GM19023 (cell line): ENCODE measurements at regions not wholly inside any gene's neighbourhood (a gene's known extent, or its start where the extent isn't known, plus 50 kb on each side); places are given as distances from the start of the nearest gene placed in this dataset.

Experiments
- ATAC-seq: cut with Tn5 transposase; IDR thresholded peaks from one replicate; pipeline ENCODE4 v1.9.1; 2021; ENCODE audit warnings: mild to moderate bottlenecking, moderate library complexity; ENCODE audit not compliant: unreplicated experiment

DNA sequence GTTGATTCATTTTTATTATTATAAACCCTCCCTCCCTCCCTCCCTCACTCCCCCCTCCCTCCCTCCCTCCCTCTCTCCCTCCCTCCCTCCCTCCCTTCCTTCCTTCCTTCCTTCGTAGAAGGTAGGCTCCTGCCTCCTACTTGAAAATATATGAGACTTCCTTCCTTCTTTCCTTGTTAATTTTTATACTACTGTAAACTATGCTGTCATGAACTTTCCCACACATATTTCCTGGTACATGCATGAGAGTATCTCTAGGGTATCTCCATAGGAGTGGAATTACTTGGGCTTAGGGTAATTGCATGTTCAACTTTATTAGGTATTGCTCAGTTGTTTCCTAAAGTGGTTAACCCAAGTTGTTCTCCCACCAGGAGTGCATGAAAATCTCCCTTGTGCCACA lies 330.6 kb downstream of the KCNRG start:
- no peak for ATAC-seq

DNA sequence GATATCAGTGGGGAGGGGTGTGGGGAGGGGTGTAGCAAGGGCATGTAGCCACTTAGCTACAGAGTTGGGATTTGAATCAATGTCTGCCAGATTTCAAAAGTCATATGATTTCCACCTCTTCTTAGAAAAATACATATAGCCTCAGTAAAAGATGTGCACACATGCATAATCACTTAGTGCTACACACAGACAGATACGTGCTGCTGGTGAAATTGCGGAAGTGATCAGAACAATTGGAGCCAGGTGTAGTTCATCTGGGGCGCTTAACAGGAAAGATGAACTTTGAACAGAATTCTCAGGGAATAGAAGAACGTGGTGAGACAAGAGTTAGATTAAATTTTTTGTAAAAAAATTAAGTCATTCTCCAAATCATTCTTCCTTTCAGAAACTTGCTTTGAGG lies 333.1 kb downstream of the KCNRG start:
- ATAC-seq = no peak

DNA sequence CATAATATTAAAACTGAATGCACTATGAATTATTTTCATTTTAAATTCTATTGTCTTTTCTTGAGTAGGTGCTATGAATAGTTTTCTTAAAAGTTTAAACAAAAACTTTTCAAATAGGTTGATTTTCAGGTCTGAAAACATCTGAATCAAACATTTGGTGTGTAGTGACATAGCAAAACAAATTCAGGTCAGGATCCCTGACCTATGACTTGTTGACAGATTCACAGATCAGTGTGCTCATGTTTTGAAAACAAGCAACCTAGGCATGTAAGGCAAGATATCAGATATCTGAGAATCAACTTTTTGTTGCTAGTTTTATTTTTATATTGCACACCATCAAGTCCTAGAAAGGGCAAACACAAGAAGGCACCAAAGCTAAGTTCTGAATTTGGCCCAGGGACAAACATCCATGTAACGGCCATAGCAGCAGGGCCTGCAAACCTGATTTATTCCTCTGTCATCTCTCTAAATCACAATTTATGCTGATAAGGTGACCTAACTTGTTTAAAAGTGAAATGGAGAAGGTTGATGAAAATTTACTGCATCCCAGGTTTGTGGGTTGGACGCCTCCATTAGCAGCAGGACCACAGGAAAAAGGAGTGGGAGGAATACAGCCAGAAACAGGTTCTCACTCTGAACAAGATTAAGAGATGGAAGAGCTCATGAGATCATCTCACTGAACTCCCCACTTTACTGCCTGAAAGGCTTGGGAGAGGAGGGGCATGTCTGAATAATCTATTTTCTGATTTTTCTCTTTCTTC lies 337.7 kb downstream of the KCNRG start:
- ATAC-seq = no peak

DNA sequence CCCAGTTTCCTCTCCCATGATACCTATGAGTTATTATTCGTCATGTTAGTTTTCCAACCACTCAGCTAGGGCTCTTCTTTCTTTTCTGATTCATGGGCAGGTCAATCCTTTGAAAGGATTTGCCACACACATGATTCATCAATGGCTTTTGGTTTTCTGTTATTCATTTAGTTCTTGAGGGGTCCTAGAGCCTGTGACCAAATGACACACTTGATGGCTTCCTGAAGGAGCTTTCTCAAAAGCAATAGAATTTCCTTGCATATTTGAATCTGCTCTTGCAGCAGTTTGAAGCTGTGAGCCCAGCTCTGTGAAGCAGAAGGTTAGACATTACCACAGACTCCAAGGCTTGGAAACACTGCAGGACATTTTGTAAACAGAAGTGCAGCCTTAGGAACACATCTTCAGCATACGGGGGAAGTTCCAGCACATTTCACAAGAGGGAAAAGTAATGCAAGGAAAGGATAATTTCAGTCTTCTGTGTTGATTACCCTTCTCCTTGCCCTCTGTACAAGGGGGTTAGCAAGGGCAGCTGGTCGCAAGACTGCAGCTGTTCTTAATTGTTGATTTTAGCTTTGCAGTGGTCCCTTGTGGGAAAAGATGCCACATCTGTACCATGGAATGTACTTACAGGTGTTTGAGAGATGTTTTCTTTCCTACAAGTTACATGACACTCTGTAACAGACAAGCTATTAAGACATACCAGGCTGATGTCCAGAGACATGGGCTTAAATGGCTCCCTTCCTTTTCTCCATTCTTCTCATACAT lies 338.6 kb downstream of the KCNRG start:
- no peak for ATAC-seq

DNA sequence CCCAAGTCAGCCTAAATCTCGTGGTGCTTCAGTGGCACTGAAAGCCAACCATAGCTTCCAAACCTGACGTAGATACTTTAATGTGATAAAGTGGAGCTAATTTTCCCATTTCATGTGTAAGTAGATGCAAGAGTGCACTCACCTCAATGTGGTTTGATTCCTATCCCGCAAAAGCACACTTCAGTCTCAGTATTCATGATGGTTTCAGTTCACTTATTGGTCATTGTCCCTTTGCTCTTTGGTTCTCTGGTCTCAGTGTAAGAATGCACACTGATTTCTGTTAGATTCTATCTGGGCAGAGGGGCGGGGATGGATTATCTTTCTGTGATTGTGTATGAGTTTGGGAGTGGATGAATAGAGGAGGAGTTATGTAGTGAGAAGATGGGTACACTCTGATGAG lies 340.6 kb downstream of the KCNRG start:
- ATAC-seq = no peak

DNA sequence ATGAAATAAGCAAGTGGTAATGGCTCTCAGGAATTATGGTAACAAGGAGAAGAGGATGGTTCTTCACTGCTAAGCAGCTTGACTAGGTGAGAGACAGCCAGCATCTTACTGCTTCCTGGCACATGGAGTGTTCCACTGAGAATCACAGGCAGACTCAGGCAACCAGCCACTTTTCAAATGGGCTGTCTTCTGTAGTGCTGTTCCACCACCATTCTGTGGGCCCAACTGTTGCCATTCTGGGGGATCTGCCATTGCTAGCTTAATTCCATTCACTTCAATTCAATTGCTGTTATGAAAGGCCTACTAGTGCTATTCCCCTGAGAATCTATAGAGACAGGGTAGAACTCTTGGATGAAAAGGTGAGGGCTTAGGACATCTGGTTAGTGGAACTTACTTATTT lies 341.9 kb downstream of the KCNRG start:
- no peak for ATAC-seq

DNA sequence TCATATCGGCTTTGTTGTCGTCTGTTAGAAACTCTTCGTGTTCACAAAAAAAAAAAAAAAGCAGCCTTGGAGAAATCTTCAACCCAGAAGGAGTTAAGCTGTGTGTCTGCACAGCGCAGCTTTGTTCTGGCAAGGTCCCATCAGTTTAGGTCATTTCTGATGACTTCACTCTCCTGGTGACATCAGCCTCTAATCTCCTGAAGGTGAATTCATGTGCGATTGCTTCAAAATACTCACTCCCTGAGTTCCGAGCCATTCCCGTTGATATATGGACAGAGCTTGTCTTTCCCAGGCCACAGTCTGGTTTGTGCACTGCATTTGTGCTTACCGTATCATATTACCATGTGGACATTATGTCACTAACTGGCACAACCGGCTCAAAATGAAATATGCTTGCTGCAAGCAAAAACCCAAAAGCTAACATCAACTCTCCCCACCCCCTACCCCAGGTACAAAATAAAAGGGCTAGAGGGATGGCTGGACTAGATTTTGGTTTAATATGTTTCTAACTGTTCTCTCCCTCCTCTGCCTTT lies 342.4 kb downstream of the KCNRG start:
- ATAC-seq = no peak

DNA sequence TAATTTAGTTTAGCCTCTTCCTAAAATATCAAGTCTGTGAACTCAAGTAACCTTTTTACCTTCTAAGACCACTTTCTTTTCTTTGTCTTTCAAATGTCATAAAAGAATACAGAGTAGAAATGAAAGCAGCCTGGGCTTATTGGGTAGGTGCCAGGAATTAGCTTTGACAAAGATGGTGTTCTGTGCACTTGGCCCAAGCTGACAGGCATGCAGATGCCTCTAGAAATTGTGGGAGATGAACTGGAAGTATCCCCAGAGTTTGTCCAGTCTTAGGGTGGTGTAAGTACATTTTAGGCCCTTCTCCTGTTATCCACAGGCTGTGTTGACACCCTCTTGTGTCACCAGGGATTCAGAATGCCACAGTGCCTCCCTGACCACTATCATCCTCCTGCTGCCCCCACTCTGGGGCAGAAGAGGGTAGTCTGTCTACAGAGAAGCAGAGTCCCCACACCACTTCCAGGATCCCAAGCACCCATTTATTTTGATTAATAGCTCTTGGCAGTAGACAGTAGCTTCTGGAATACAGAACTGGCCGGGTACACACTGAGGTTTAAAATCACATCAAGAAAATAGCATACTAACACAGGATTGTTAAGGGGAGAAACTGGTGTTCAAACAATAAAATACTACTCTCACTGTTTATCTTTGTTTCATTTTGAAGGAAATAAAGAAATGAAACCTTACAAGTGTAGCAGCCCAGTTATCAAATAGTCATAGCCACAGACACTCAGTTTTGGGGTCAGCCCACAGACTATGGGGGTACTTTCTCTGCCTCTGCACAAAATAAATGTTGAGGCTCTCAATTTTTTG lies 343.2 kb downstream of the KCNRG start:
- no peak for ATAC-seq

DNA sequence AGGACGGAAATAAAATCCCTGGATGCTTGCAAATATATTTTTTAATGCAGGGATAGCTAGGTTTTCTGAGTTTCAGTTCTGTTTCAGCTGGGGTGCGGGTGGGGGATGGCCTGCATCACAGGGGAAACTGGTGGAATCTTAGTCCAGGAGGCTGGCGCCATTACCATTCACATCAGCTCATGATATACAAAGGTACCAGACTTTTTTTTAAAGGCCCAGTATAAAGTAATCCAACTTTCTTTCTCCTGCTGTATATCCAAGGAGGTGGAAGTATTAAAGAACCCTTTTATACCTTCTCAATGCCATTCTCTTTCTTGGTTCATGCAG lies 343.8 kb downstream of the KCNRG start:
- no peak for ATAC-seq

DNA sequence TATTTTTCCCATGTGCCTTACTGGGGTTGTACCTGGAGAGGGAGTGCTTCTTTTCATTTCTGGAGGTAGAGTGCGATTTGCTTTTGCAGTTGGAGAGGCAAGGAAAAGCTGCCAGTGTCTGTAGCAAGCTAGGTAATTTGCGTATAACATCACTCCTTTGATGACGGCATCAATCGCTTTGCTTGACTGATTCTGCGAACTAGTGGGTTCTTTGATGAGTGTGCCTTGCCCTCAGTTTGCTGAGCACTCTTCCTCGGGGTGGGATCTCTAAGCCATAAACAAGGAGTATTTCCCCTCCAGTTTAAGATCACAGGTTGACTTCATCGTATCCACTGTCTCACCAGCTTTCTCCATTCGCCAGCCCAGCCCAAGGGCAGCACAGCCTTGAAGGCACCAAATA lies 344.5 kb downstream of the KCNRG start:
- ATAC-seq = no peak

DNA sequence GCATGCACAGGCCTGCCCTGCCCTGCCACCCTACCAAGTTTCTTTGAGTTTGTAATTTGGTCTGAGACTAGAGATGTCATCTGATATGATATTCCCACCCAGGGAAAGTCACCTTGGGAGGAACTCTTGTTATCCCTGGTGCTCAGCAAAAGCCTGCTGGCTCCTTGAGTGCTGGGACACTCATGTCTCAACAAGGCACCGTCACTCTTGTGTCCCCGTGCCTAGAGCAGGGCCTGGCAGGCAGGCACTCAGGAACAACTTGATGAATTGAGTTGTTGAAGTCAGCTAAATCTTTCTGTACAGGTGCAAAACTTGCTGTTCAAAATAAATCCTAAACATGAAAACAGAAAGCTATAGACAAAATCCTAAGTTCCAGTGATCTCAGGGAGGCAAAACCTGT lies 345.4 kb downstream of the KCNRG start:
- no peak for ATAC-seq

DNA sequence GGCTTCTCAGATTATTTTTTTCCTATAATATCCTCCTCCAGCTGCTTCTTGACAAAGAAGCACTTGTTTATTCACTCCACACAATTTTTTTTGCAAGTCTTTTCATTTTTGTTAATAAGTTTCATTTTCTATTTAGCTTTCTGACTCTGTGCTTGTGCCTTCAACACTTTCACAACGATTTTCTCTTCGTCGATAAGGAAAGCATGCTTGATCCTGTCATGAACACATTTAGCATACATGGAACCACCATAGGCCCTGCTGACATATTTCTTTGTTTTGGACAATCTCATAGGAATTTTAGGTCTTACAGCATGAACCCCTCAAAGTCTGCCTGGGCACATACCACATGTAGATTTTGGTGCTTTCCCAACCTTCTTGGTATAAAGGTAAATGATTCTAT lies 346.0 kb downstream of the KCNRG start:
- ATAC-seq = no peak

DNA sequence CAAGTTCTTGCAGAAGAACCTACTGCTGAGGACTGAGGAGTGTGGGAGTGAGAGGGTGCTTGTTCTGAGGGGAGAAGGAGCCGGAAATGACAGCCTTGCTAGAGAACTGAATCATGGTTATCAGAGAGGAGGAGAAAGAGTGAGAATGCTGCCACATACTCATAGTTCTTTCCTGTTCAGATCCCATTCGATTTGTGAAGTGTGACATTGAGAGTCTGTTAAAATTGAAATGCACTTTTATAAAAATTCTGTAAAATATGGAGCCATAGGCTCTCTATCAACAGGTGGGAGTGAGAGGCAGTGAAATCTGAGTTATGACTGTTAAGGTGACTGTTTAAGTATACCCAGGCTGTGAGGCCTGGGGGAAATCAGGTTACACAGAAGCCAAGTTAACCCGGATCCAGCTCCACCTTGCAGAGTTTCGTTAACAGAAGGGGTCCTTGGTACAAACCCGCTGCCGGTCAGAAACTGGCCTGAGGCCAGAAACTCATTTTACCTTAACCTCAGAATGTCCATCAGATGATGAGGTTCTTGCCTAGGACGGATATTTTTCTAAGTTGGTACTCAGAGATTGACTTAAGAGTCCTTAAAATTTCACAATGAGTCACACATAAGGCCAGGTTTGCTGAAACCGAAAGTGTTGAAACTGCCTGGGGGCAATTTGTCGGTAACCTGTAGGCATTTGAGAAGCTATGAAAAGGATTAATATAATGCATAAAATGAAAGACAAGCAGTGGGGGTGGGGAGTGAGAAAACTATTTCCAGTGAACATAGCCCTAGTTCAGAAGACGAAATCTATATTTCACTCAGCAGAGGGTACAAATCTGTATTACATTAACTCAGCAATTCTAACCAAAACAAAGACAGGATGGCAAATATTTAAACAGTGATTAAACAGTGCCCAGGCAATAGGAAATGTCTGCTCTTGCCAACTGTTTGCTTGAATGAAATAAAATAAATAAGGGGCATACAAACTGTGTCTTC lies 350.5 kb downstream of the KCNRG start:
- ATAC-seq = peak; percentile 49

DNA sequence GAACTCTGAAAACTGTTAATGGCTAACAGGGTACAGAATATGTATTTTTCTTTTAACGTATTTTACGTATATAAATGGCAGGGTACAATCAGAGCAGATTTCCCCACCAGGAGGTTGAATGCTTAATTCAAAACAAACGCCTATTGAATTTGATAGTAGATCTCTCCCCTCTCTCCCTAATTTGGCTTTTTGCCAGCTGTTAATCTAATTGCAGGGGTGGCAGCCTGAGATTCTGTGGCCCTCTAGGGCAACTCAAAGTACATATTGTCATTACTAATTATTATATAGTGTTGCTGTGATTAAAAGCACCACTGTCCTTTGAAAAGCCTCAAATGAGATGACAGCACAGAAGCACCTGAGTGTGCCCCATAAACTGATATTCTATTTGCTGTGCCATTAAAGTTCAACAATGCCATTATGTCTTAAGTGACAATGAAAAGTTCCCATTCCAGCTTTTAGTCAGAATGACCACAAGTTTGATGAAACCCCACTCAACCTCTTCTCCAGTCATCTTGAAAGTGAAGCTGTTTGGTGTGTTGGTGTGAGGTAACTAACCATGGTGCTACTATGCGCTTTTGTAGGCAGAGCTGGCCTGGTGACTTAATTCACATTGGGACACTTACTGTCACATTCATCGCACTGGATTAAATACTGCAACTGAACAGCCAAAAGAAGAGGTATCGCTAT lies 351.4 kb downstream of the KCNRG start:
- peak; percentile 58 for ATAC-seq

DNA sequence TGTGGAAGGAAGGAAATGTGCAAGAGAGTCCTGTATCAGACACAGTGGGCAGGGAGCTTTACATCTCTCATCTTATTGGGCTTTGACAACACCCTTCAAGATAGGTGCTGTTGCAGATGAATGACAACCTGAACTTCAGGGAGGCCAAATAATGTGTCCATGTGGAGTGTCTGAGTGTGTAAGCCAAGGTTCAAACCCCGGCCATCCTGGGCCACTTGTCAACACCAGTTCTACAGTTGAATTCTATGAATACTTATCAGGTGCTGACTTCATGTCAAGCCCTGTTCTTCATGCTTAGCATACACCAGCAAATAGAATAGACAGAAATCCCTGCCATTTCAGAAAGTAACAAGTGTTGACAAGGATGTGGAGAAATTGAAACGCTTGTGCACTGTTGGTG lies 354.4 kb downstream of the KCNRG start:
- no peak for ATAC-seq

DNA sequence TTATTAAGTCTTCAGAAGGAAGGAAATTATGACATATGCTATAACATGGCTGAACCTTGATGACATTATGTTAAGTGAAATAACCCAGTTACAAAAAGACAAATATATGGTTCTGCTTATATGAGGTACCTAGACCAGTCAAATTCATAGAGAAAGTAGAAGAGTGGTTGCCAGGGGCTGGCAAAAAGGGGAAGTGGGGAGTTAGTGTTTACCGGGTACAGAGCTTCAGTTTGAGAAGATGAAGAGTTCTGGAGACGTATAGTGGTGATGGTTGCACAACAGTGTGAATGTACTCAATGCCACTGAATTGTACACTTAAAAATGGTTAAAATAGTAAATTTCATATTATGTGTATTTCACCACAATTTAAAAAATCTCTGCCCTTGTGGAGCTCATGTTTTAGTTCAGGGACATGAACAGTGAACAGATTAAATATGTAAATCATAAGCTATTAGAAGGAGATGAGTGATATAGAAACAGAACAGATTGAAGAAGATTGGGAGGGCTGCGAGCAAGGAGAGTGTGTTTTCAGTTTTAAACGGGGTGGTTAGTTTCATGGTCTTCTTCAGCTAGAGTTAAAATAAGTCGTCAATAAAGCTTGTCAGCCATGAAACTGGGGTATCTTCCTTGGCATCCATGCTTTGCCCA lies 355.2 kb downstream of the KCNRG start:
- ATAC-seq = peak; percentile 58

DNA sequence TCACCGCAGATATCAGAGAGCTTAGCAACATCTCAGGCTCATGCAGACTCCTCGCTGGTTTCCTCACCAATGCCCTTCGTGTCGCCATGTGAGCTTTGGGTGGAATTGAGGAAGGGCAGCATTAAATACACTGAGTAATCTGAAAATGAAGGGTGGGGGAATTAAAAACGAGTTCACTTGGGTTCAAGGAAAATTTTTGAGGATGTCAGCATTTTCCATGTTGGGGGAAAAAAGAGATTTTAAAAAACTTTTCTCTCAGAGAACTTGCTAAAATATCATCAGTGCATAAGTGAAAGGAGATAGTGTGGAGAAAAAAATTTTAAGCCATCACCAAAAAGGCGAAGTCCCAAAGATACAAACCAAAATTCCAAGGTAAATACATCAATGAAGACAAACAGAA lies 359.3 kb downstream of the KCNRG start:
- no peak for ATAC-seq

DNA sequence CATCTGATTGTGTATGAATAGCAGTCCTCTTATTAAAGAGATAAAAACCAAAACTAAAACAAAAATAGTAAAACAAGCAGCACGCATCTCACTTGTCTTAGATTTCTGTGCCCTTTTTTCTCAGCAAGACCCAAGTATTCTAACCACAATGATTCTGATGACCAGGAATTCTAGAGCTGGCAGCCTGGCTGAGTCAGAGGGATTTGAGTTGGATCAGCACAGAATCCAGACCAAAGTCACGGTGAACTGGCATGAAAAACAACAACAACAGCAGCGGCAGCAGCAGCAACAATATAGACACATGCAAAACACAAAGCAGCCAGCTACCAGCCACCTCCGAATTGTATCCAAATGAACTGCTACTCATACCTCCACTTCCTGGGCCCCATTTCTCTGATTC lies 360.5 kb downstream of the KCNRG start:
- no peak for ATAC-seq

DNA sequence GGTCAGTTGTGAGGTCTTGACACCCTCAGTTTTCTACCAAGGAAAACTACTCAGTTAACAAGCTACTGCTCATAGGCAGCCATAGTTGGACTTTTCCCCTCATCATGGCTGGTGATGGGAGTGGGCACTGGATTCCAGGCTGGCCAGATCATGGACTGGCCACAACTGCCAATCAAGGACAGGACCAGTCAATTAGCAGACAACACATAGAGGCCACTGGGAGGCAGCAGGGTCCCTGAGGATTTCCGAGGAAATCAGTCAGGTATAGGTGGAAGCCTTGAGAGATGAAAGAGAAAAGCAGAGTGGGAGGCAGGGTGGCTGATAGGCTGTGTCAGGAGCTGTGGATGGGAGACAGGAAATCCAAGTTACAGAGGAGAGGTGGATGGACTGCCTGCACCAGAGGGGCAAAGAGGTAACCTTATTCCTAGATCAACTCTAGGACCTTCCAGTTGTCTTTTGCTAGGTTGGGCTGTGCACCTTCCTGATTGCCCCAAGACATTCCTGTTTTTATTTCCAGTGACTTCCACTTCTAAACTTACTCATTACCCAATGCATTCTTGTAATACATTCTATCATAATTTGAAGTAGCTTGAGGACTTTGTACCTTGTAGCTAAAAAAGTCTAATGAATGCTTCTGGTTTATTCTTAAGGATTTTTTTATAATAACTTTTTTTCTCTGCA lies 361.8 kb downstream of the KCNRG start:
- no peak for ATAC-seq
